ENCODE measurements at regions not wholly inside any gene's neighbourhood (a gene's known extent, or its start where the extent isn't known, plus 50 kb on each side); places are given as distances from the start of the nearest gene placed in this dataset.
A peak's percentile ranks its signal among the peaks of the same experiment; 100 is the strongest.

DNA sequence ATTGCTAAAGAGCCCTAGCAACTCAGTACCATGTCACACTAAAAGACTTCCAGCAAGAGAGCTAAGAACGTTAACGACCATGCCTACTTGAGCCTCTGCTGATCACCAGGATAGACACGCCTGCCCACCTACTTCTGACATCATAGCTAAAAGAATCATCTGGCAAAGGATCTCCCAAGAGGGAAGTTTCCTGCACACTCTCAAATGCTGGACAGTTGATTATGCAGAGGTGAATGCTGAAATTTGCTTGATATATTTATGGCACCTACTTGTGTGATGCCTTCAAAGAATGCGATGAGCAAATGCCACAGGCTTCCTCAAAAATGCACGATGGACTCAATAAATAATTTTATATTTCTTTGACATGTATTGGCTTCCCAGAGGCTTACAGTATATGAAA, 113.6 kb downstream of the GALC start:
- no peak for DNase-seq (ENCODE audit: low spot score)

- no peak for DNase-seq (ENCODE audit: low spot score)
Measured at GRCh38 chr14:87878959-87879358, 114.0 kb downstream of the GALC start.

DNA sequence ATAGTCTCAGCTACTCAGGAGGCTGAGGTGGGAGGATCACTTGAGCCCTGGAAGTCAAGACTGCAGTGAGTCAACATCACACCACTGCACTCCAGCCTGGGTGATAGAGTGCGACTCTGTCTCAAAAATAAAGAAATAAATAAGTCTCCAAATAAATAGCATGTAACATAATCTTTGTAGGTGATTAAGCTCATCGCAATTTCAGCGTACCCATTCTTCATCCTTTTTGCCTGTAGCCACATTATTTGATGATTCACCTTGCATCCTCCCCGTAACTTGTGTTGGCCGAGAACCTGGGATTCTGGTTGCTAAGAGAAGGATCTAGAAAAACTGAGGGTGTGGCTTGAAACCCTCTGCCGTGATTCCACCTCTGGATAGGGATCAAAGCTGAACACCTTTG, 115.1 kb downstream of the GALC start:
- DNase-seq (ENCODE audit: low spot score) = no peak

GRCh38 chr14:87874676-87875075, 118.3 kb downstream of the GALC start:
- DNase-seq (ENCODE audit: low spot score) = no peak

DNA sequence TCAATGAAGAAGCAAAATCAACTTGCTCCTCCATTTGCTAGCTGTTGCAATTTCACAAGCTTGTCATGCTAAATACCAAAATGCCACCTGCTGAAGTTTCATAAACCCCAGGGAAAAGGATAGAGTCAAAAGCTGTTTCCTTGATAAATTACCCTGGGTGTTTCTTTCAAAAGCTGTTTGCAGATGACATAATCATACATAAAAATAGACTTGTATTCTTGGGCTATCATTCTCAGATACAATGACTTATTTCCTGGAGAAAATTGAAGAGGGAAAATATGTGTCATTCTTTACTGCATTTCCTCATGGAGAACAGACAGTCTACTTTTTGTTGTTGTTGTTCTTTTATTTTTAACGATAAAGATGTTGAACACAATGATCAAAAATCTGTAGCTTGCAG, 119.2 kb downstream of the GALC start:
- peak; percentile 8 for DNase-seq (ENCODE audit: low spot score)

DNA sequence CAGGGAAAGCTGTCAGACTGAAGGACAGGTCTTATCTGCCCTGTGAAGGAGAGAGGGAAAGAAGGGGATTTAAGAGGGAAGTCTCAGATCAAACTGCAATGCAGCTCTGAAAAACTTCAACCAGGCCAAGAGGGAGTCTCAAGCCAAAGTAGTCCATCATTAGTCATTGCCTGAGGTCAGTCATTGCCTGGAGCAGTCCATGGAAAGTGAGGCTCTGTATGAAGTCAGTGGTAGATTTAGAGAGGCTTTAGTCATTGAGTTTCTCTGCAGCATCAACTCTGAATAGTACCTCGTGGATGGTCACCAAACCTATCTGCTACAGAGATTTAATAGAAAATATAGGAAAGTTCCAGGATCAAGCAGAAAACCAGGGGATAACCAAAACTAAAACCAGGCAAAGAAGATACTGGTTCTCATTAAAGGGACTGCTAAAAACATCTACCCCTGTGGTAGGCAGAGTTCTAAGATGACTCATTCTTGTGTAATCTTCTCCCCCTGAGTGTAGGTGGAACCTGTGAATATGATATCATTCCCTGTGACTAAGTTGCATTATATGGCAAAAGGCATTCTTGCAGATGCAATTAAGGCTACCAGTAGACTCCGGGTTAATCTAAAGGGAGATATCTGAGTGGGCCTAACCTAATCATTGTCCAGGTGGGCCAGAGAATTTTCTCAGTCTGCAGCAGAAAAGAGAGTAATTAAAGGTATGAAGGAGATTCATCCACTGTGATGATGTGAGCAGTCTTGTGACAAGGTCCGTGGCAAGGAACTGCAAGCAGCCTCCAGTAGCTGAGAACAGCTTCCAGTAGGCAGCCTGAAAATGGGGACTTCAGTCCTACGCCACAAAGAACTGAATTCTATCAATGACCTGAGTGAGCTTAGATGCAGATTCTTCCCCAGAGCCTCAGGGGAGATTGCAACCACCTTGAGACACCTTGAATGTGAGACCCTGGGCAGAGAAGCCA, 123.1 kb downstream of the GALC start:
- peak; percentile 44 for DNase-seq (ENCODE audit: low spot score)

DNA sequence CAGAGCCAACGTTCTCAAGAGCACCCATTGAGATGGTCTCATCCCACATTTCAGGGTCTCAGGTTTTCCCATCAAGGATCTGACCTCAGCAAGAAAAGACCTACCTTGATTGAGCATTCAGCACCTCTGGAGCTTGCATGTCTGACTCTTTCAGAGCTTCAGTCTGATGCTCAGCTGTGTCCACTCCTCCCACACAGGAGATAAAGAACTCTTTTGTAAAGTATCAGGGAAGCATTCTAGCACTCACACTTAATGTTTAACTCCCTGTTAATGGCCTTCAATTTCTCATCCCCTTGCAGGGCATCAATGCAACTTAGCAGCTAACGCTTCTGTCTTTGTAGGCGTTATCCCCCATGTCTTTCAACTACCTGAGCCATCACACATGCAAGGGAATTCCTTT, 124.1 kb downstream of the GALC start:
- DNase-seq (ENCODE audit: low spot score) = no peak

DNA sequence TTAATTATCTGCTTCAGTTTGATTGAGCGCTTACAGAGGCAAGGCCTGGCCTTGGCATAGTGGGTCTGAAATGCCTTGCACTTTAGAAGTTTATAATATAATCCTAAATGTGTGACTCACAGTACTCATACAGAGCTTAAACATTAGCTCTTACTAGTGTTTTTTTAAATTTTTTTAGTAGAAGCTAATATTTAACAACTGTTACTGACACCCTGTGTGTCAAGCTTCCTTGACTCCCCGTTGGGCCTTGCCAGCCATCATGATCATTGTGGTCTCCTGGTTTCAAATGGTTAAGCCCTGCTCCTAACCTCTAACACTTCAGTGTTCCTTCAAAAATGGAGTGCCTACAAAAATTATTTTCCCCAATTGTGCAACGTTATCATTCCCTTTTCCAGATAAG, 126.9 kb downstream of the GALC start:
- no peak for DNase-seq (ENCODE audit: low spot score)

- no peak for DNase-seq (ENCODE audit: low spot score)
Measured at GRCh38 chr14:87864356-87865270, 128.4 kb downstream of the GALC start.

DNA sequence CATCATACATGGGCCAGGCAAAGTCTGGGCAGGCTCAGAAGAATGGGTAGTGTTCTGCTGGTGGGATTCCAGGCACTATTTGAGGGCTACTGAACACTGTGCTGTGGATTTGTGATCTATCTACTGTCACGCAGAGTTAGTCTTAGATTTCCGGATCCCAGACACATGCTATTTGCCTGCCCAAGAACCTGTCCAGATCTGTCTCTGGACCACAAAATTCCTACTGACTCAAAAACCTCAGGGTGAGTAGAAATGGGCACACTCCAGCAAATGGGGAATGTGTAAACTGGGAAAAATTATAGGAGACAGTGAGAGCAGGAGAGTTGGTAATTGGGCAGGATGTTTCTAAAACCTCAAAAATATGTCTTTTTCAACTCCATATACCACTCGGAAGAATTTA, 129.9 kb downstream of the GALC start:
- no peak for DNase-seq (ENCODE audit: low spot score)

DNA sequence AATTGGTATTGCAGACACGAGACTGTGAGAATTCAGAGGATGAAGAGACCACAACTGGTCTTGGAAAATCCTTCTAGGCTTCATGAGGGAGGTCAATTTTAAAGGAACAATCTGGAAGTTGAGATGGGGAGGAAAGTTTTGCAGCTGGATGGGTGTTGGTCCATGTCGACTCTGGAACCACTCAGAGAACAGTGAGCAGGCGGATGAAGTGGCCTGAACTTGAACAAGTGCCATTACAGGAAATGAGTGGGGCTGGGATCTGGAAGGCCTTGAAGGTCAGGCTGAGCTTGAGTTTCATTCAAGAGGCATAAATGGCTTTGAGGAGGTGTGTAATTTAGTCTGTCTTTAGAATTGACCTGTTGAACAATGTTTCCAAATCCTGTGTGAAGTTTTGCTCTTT, 140.9 kb downstream of the GALC start:
- no peak for DNase-seq (ENCODE audit: low spot score)

GRCh38 chr14:87851190-87851589, 141.8 kb downstream of the GALC start:
- no peak for DNase-seq (ENCODE audit: low spot score)

DNA sequence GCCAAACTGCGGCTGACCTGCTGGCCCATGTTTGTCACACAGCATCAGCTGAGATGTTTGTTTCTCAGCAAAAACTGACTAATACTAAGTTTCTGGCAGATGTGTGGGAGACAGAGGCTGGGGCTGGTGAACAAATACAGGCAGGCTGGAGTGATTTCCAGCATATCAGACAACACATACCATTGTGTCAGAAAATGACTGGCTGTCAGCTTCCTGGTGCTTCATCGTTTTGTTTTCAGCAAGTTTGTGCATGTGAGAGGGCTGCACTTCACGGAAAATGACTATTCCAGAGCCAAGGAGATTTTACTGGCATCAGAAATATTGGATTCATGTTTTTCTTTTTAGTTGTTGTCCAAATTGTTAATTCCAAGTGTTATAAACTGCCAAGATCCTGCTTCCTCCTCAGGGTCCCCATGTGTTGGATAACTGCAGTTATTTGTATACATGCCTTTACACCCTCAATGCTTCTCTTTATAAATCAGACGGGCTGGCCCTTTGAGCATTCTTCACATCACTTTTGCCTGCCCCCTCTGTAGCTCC, 145.7 kb downstream of the GALC start:
- no peak for DNase-seq (ENCODE audit: low spot score)

DNA sequence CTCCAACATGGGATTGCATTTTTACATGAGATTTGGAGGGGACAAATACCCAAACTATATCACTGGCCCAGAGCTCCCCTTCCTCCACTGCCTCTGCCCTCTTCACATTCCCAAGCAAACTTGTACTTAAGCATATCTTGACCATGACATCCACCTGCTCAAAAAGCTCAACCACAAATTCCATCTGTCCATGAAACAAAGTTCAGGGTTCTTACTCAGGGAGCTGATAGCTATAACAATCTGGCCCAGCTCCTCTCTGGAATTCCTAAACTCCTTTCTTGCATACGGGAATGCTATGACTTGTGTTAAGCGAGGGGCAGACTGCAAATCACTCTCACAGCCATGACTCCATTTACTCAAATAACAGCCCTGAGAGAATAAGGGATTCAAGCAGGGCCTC, 152.1 kb downstream of the GALC start:
- no peak for DNase-seq (ENCODE audit: low spot score)

GRCh38 chr14:87838931-87839330, 154.1 kb downstream of the GALC start:
- peak; percentile 3 for DNase-seq (ENCODE audit: low spot score)

DNA sequence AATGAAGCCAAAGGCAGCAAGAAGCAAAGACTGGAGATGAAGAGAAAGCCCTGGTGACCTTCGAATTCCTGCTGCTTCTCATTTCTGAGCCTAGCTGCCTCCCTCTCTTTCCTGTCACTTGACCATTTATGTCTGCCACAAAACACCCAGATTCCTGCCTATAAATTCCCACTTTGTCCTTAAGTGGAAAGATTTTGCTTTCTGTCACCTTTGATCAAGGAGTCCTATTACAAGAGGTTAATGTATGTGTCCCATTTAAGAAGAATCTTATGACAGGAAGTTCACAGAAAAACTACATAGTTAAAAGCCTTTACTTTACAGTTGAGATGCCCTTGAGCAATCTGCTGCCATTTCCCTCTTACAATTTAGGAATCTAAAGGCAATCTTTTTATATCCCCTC, 155.7 kb downstream of the GALC start:
- no peak for DNase-seq (ENCODE audit: low spot score)

DNA sequence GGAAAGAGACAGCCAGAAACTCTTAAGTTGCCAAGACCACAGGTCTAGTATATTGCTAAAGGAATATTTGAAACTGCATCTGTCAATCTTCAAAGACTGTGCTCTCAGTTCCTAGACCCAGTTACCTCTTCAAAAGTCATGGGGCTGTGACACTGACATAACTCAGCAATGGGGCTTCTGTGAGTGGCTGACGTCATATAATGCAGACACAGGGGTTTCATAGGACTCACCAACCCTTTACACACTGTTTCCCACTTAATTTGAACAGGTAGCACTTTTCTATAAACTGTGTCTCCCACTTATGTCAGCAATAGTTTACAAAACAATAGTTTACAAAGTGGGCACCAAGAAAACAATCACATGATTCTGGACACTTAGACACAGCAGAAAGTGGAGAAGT, 158.4 kb downstream of the GALC start:
- DNase-seq (ENCODE audit: low spot score) = no peak

GRCh38 chr14:87833026-87833425, 160.0 kb downstream of the GALC start:
- no peak for DNase-seq (ENCODE audit: low spot score)

- no peak for DNase-seq (ENCODE audit: low spot score)
Measured at GRCh38 chr14:87830443-87831096, 162.4 kb downstream of the GALC start.

DNA sequence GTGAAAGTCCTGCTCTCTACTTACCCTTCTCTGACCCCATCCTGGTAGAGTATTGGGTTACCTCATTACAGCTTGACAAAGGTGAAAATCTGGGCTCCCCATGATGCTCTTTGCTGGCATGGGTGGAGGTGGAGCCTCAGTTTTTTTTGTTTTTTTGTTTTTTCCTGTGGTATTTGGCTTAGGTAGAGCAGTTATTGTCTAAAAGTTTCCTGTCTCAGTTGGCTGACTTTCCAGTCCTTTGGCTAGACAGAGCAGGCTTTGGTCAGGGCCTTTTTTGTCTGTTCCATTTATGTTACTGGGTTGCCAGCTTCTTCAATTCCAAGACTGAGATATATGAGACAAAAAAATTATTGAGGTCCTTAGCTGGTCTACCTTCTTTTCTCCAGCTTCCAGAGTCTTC, 163.4 kb downstream of the GALC start:
- no peak for DNase-seq (ENCODE audit: low spot score)

GRCh38 chr14:87824266-87824665, 168.7 kb downstream of the GALC start:
- DNase-seq (ENCODE audit: low spot score) = no peak

DNA sequence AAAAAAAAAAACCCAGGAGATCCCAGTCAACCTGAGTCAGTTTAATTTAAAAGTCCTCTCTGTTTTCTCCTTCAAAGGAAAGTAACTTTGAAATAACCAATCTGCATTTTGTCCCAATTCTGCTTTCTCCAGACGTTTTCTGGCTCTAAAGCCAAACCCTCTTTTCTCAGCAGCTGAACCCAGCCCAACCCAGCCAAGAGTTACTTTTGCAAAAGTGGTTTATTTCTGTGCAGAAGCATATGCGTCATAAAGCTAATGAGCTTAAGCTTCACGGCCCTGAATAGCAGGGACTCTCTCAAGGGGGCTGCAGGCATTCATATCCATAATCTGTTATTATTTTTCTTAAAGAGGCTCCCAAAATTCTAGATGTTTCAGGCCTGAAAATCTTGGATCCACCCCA, 176.6 kb downstream of the GALC start:
- DNase-seq (ENCODE audit: low spot score) = no peak

Measured in Ammon's horn (tissue), 1 donor.